Urinary bladder (tissue), 3 donors: ENCODE measurements at regions not wholly inside any gene's neighbourhood (a gene's known extent, or its start where the extent isn't known, plus 50 kb on each side); places are given as distances from the start of the nearest gene placed in this dataset.
"Not testable (repeated sequence)": the region's sequence is repeated elsewhere in the genome, so short reads cannot be mapped to it uniquely, and the experiment has no call there.

Source experiments
- DNase-seq: peaks from one replicate; pipeline ENCODE4 v3.0.0-alpha.2; 2015; ENCODE audit errors: extremely low spot score
- H3K27ac ChIP-seq: one replicate; pipeline ENCODE4 v1.5.1; 2013; ENCODE audit warnings: low read depth, mild to moderate bottlenecking, moderate library complexity
- H3K36me3 ChIP-seq: one replicate; pipeline ENCODE4 v1.6.1; 2013; ENCODE audit warnings: mild to moderate bottlenecking, moderate library complexity; ENCODE audit not compliant: insufficient read depth
- H3K4me1 ChIP-seq: one replicate; pipeline ENCODE4 v1.6.1; 2013; ENCODE audit warnings: mild to moderate bottlenecking, moderate library complexity; ENCODE audit not compliant: insufficient read depth
- H3K4me3 ChIP-seq: one replicate; pipeline ENCODE4 v1.5.1; 2013; ENCODE audit warnings: low read depth, low read length
- WGBS: extraction: QIAGEN DNeasy Blood & Tissue Kit; methylation state at CpG from one replicate; pipeline ENCODE4 v1.1.7; 2013; 5-methylcytosine and 5-hydroxymethylcytosine counted together
- donor health status: healthy with polysubstance abuse.
- donor health status: healthy.

- Histone ChIP-seq H3K36me3 (no peaks in the 10 kb centered on the region), H3K27ac (no peak overlapping the region), H3K4me1 (no peaks in the 10 kb centered on the region), H3K4me3 (no peak overlapping the region)
- WGBS: 94% methylated on average over 2 of the region's 2 CpGs
- DNase-seq: no peak
These were observed 1355.9 kb downstream of the SI start for GRCh38 chr3:163722405-163722804.

DNA sequence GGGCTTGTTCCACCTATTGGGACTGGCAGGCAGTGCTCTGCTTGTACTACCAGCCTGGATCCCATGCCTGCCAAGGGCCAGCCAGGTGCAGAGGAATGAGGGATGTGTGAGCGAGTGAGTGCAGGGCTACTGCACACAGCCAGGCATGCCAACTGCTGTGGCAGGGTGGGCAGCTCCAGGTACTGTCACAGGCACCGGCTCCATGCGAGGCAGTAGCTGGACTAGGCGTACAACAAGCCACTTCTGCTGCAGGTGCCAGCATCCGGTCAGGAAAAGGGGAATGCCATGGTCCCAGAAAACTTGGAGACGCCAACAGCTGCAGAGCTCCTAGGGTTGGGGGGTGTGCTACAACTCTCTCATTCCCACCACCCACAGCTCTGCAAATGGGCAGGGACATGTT is 1356.7 kb downstream of the SI start:
- WGBS: 96% methylated on average over 6 of the region's 6 CpGs

DNA sequence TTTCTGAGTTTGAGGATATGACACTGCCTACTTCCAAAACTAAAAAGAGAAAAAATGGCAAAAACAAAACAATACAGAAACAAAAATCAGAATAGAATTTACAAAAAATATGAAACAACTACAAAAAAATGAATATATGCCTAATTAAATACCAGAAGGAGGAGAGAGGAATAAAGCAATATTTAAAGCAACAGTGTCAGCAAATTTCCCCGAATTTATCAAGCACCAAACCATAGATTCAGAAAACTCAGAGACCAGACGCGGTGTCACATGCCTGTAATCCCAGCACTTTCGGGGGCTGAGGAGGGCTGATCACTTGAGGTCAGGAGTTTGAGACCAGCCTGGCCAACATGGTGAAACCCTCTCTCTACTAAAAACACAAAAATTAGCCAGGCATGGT is 1360.9 kb downstream of the SI start:
- no peak for DNase-seq
- Histone ChIP-seq H3K27ac (no peak overlapping the region), H3K36me3 (no peaks in the 10 kb centered on the region), H3K4me3 (no peak overlapping the region), H3K4me1 (no peaks in the 10 kb centered on the region)
- 94% methylated on average over 4 of the region's 4 CpGs for WGBS

More for the DNA sequence above, 1356.7 kb downstream of the SI start:
- H3K4me1 ChIP-seq: no peaks in the 10 kb centered on the region
- no peaks in the 10 kb centered on the region for H3K36me3 ChIP-seq
- H3K27ac ChIP-seq: no peak overlapping the region
- no peak overlapping the region for H3K4me3 ChIP-seq
- DNase-seq: no peak

GRCh38 chr3:163708428-163708827 is 1369.9 kb downstream of the SI start:
- H3K4me3 ChIP-seq: no peak overlapping the region
- no peak overlapping the region for H3K27ac ChIP-seq
- 82% methylated on average over 1 of the region's 1 CpG for WGBS
- H3K4me1 ChIP-seq: no peaks in the 10 kb centered on the region
- H3K36me3 ChIP-seq: no peaks in the 10 kb centered on the region
- no peak for DNase-seq

DNA sequence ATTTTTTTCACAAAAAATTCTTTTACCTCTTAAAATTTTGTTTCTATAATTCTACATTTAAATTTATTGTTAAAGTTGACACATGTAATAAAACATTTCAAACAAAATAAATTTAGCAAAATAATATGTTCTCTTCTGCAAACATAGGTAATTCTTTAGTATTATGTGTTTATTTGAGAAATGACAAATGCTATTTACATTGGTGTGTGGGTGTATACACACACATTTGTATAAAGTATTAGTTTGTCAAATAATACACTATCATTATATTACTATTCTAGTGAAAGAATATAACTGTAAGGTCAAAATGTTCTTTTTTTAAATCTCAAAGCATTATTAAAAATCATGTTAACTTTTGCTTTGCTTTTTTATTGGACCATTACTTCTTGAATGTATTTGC is 1370.6 kb downstream of the SI start:
- H3K27ac ChIP-seq: no peak overlapping the region
- H3K36me3 ChIP-seq: no peaks in the 10 kb centered on the region
- H3K4me1 ChIP-seq: no peaks in the 10 kb centered on the region
- H3K4me3 ChIP-seq: no peak overlapping the region
- no peak for DNase-seq

DNA sequence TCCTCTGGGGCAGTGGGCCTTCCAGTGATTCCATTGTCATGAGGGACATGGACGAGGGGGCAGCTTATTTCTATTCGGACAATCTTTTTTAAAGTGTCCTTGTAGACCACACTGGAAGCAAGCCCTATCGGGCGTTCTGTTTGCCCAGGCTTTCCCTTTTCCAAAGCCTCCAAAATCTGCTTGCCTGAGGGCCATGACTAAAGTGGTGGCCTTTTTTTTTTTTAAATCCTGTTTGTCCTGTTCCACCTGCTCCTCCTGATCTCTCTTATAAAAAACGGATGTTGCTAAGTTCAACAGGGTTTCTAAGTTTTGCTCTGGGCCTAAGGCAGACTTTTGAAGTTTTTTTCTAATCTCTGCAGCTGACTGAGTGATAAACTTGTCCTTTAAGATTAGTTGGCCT is 1380.1 kb downstream of the SI start:
- DNase-seq, H3K4me3 ChIP-seq, H3K4me1 ChIP-seq, H3K27ac ChIP-seq, H3K36me3 ChIP-seq: not testable (repeated sequence)
- WGBS: 65% methylated on average over 5 of the region's 5 CpGs

DNA sequence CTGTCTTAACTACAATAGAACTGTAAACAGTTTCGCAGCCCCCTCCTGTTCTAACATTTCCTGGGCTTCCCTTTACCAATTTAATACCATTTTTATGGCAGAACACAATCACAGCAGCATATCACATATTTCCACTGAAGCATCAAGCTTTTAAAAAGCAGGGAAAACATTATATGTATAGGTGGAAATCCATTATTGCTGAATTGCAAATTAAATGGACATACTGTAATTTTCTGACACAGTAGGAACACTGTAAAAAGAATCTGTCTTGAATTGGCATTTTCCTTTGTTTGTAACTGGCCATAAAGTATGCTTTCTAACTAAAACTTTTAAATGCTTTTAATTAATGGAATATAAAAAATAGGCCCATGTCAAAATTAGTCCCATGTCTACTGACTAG is 1385.8 kb downstream of the SI start:
- Histone ChIP-seq H3K4me1 (no peaks in the 10 kb centered on the region), H3K36me3 (no peaks in the 10 kb centered on the region), H3K27ac (no peak overlapping the region), H3K4me3 (no peak overlapping the region)
- WGBS: 88% methylated on average over 1 of the region's 1 CpG
- DNase-seq: no peak

DNA sequence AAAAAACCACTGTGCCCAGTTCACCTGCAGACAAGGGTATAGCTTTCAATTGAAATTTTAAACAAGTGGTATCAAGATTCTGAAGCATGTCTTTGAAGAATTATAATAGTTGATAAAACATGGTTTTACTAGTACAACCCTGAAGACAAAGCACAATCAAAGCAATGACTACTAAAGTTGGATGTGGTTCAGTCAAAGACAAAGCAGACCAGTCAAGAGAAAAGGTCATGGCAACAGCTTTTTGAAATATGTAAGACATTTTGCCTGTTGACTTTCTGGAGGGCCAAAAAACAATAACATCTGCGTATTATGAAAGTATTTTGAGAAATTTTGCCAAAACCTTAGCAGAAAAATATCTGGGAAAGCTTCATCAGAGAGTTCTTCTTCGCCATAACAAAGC is 1393.6 kb downstream of the SI start:
- no peaks in the 10 kb centered on the region for H3K36me3 ChIP-seq
- DNase-seq: no peak
- 76% methylated on average over 2 of the region's 2 CpGs for WGBS

GRCh38 chr3:163672954-163673353 is 1405.3 kb downstream of the SI start:
- Histone ChIP-seq H3K4me3 (no peak overlapping the region), H3K27ac (no peak overlapping the region), H3K36me3 (no peaks in the 10 kb centered on the region), H3K4me1 (no peaks in the 10 kb centered on the region)
- DNase-seq: no peak

More for the DNA sequence above, 1393.6 kb downstream of the SI start:
- Histone ChIP-seq H3K4me1 (no peaks in the 10 kb centered on the region), H3K27ac (no peak overlapping the region), H3K4me3 (no peak overlapping the region)

DNA sequence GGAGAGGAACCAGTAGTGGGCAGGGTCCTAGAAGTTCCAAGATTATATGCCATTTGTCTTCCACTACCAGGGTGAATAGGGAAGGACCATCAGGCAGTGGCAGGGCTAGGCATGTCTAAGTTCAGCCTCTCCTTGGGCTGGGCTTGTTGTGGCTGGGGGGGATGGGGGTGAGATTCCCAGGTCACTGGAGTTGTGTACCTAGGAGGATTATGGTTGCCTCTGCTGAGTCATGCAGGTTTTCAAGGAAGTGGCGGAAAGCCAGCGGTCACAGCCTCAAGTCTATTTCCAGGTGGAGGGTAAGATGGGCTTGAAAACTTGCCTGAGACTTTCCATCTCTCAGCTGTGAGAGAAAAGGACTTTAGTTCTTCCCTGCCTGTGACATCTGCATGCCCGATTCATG is 1407.1 kb downstream of the SI start:
- 94% methylated on average over 3 of the region's 3 CpGs for WGBS
- Histone ChIP-seq H3K4me3 (no peak overlapping the region), H3K36me3 (no peaks in the 10 kb centered on the region), H3K27ac (no peak overlapping the region), H3K4me1 (no peaks in the 10 kb centered on the region)
- no peak for DNase-seq

- Histone ChIP-seq H3K4me1 (no peaks in the 10 kb centered on the region), H3K4me3 (no peak overlapping the region), H3K36me3 (no peaks in the 10 kb centered on the region), H3K27ac (no peak overlapping the region)
- DNase-seq: no peak
- 92% methylated on average over 2 of the region's 2 CpGs for WGBS
These were observed 1413.8 kb downstream of the SI start for GRCh38 chr3:163664466-163664865.

DNA sequence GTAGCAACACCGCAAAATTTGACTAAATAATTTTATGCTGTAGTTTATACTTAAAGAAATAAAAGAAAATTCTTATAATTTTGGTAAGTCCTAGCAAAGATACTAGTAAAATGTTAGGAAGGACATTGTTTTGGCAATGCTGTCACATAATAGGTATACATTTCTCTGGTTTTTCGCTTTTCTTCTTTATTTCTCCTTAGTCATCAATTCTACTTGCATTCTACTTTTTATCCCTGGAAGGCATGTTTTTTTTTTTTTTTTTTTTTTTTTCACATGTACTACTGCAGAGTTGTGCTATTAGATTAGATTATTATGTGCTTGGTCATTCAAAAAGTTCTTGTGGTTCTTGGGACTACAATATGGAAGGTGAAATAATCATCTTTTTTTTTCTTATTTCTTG is 1421.2 kb downstream of the SI start:
- no peaks in the 10 kb centered on the region for H3K36me3 ChIP-seq
- H3K27ac ChIP-seq: no peak overlapping the region
- no peak overlapping the region for H3K4me3 ChIP-seq
- 95% methylated on average over 2 of the region's 2 CpGs for WGBS
- DNase-seq: no peak
- no peaks in the 10 kb centered on the region for H3K4me1 ChIP-seq

DNA sequence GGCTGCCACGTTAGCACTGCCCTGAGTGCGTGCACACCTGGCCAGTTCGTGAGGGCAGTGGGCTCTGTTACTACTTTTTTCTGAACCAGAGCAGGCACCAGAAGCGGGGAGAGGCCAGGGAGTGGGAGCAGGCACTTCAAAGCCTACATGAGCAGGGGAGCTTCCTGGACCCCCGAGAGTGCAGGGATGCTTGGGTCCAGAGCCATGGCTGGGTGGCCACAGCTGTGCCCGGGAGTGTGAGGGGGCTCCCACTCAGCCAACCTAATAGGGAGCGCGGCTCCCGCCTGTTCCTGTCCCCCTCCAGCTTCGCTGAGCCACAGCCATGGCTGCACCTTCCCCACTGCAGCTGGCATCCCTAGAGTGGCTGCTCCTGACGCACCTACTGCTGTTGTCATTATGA is 1423.3 kb downstream of the SI start:
- WGBS: 95% methylated on average over 11 of the region's 11 CpGs
- no peaks in the 10 kb centered on the region for H3K36me3 ChIP-seq
- no peaks in the 10 kb centered on the region for H3K4me1 ChIP-seq
- no peak overlapping the region for H3K4me3 ChIP-seq
- no peak for DNase-seq
- no peak overlapping the region for H3K27ac ChIP-seq

DNA sequence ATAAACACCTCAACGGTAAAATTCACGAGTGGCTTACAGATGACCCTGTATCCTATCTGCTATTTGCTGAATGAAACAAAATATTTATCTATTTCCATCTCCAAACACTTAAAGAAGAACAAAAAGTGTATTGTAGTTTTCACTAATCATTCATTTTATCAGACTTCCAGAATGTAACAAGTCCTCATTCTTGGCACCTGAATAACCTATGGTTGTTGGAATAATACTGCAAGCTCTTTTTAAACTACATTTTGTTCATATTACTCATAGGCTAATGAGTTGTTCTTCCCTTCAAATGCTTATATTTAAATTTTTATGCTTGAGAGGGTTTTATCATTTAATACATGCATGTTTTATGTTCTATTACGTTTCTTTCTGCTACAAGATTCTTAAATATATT is 1434.1 kb downstream of the SI start:
- no peak overlapping the region for H3K27ac ChIP-seq
- no peaks in the 10 kb centered on the region for H3K36me3 ChIP-seq
- DNase-seq: no peak
- H3K4me3 ChIP-seq: no peak overlapping the region
- no peaks in the 10 kb centered on the region for H3K4me1 ChIP-seq
- WGBS: 47% methylated on average over 3 of the region's 3 CpGs

DNA sequence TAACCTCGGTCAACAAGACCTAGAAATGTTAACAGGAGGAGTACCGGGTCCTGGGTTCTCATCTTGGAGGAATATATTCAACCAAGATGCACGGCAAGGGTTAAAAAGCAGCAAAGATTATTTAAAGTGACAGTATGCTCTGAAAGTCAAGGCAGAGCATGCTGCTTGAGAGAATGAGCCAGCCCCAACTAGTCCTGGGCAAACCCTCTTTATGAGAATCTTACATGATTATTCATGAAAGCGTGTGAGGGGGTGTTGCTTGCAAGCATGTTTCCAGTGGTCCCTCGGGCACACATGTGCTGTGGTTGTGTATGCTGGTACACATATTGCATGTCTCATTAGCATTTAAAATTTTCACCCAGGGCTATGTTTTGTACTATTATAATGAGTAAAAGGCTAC is 1445.6 kb downstream of the SI start:
- H3K4me1 ChIP-seq: no peaks in the 10 kb centered on the region
- no peak overlapping the region for H3K4me3 ChIP-seq
- no peaks in the 10 kb centered on the region for H3K36me3 ChIP-seq
- WGBS: 73% methylated on average over 5 of the region's 5 CpGs
- no peak for DNase-seq
- H3K27ac ChIP-seq: no peak overlapping the region
